Karpas-422 (cell line): ENCODE measurements at regions not wholly inside any gene's neighbourhood (a gene's known extent, or its start where the extent isn't known, plus 50 kb on each side); places are given as distances from the start of the nearest gene placed in this dataset.

Source experiments
- DNase-seq: peaks from one replicate; pipeline ENCODE4 v3.0.0-alpha.2; 2015
- H2AFZ ChIP-seq: fragments of 200-600 bp; sonication (generic); 2 replicates; pipeline ENCODE4 v1.6.1; 2014; ENCODE audit warnings: antibody characterized with exemption, low read length, mixed read lengths
- H3K27ac ChIP-seq: fragments of 200-600 bp; sonication (generic); 2 replicates; pipeline ENCODE4 v1.5.1; 2014; ENCODE audit warnings: mild to moderate bottlenecking, low read length, moderate library complexity
- H3K27me3 ChIP-seq: fragments of 200-600 bp; sonication (generic); 2 replicates; pipeline ENCODE4 v1.6.1; 2014; ENCODE audit warnings: low read length, mixed read lengths
- H3K36me3 ChIP-seq: fragments of 200-600 bp; sonication (generic); 2 replicates; pipeline ENCODE4 v1.6.1; 2014; ENCODE audit warnings: low read length, mixed read lengths; ENCODE audit not compliant: insufficient read depth
- H3K4me1 ChIP-seq: fragments of 200-600 bp; sonication (generic); 2 replicates; pipeline ENCODE4 v1.6.1; 2014; ENCODE audit warnings: mild to moderate bottlenecking, low read length, mixed read lengths
- H3K4me2 ChIP-seq: fragments of 200-600 bp; sonication (generic); 2 replicates; pipeline ENCODE4 v1.6.1; 2014; ENCODE audit warnings: low read length, low read depth, mild to moderate bottlenecking; ENCODE audit not compliant: poor library complexity, severe bottlenecking
- H3K4me3 ChIP-seq: fragments of 200-600 bp; sonication (generic); 2 replicates; pipeline ENCODE4 v1.5.1; 2014; ENCODE audit warnings: mild to moderate bottlenecking, antibody characterized with exemption, low read length, mixed read lengths
- H3K79me2 ChIP-seq: fragments of 200-600 bp; sonication (generic); 2 replicates; pipeline ENCODE4 v1.6.1; 2014; ENCODE audit warnings: mild to moderate bottlenecking, low read length, mixed read lengths
- H3K9ac ChIP-seq: fragments of 200-600 bp; sonication (generic); 2 replicates; pipeline ENCODE4 v1.6.0; 2014; ENCODE audit warnings: low read length
- H3K9me2 ChIP-seq: fragments of 200-600 bp; sonication (generic), shearing (Covaris generic); replicated peaks from 2 replicates; pipeline ENCODE4 v1.6.0; 2014; ENCODE audit warnings: mild to moderate bottlenecking, low read length, moderate library complexity; ENCODE audit not compliant: insufficient read depth
- H3K9me3 ChIP-seq: fragments of 300-700, 200-600 bp; sonication (generic); 2 replicates; pipeline ENCODE4 v1.6.1; 2014; ENCODE audit warnings: low read length, mixed read lengths
- H4K20me1 ChIP-seq: fragments of 200-600 bp; sonication (generic); 2 replicates; pipeline ENCODE4 v1.6.1; 2014; ENCODE audit warnings: mild to moderate bottlenecking, antibody characterized with exemption, low read length, low read depth; ENCODE audit not compliant: insufficient read depth

GRCh38 chr1:10856176-10856683, 59.8 kb upstream of the CASZ1 start:
- Histone ChIP-seq H3K4me1 (no peaks in the 10 kb centered on the region), H3K9ac (no peak overlapping the region), H3K4me2 (no peak overlapping the region), H3K9me3 (no peaks in the 10 kb centered on the region), H2AFZ (no peak overlapping the region), H3K79me2 (no peaks in the 10 kb centered on the region), H3K4me3 (no peak overlapping the region), H4K20me1 (no peaks in the 10 kb centered on the region), H3K27me3 (no peaks in the 10 kb centered on the region), H3K36me3 (no peaks in the 10 kb centered on the region), H3K9me2 (no peaks in the 10 kb centered on the region), H3K27ac (no peak overlapping the region)
- no peak for DNase-seq

GRCh38 chr1:10856863-10857598, 60.6 kb upstream of the CASZ1 start:
- no peaks in the 10 kb centered on the region for H3K9me2 ChIP-seq
- no peaks in the 10 kb centered on the region for H3K27me3 ChIP-seq
- H2AFZ ChIP-seq, result no peak overlapping the region
- H3K4me1 ChIP-seq, result no peaks in the 10 kb centered on the region
- H3K27ac ChIP-seq, result no peak overlapping the region
- H3K4me2 ChIP-seq, result no peak overlapping the region
- no peak overlapping the region for H3K4me3 ChIP-seq
- no peak overlapping the region for H3K9ac ChIP-seq
- no peaks in the 10 kb centered on the region for H3K36me3 ChIP-seq
- no peaks in the 10 kb centered on the region for H4K20me1 ChIP-seq
- H3K9me3 ChIP-seq, result no peaks in the 10 kb centered on the region
- no peaks in the 10 kb centered on the region for H3K79me2 ChIP-seq
- no peak for DNase-seq

- no peak overlapping the region for H3K4me3 ChIP-seq
- H2AFZ ChIP-seq, result no peak overlapping the region
- no peaks in the 10 kb centered on the region for H3K27me3 ChIP-seq
- no peaks in the 10 kb centered on the region for H3K9me2 ChIP-seq
- H3K9ac ChIP-seq, result no peak overlapping the region
- no peaks in the 10 kb centered on the region for H4K20me1 ChIP-seq
- no peaks in the 10 kb centered on the region for H3K36me3 ChIP-seq
- DNase-seq, result no peak
- no peaks in the 10 kb centered on the region for H3K9me3 ChIP-seq
- no peaks in the 10 kb centered on the region for H3K79me2 ChIP-seq
- no peak overlapping the region for H3K4me2 ChIP-seq
- H3K4me1 ChIP-seq, result no peaks in the 10 kb centered on the region
- H3K27ac ChIP-seq, result no peak overlapping the region
These were observed 61.2 kb upstream of the CASZ1 start for GRCh38 chr1:10857687-10858086.

GRCh38 chr1:10860218-10860617, 63.8 kb upstream of the CASZ1 start:
- Histone ChIP-seq H3K36me3 (no peaks in the 10 kb centered on the region), H3K9me3 (no peaks in the 10 kb centered on the region), H3K9ac (no peak overlapping the region), H2AFZ (no peak overlapping the region), H4K20me1 (no peaks in the 10 kb centered on the region), H3K4me3 (no peak overlapping the region), H3K4me2 (no peak overlapping the region), H3K27me3 (no peaks in the 10 kb centered on the region), H3K9me2 (no peaks in the 10 kb centered on the region), H3K4me1 (no peaks in the 10 kb centered on the region), H3K27ac (no peak overlapping the region), H3K79me2 (no peaks in the 10 kb centered on the region)
- no peak for DNase-seq

- H2AFZ ChIP-seq, result no peak overlapping the region
- no peaks in the 10 kb centered on the region for H3K79me2 ChIP-seq
- H3K9ac ChIP-seq, result no peak overlapping the region
- H3K4me2 ChIP-seq, result no peak overlapping the region
- no peak for DNase-seq
- H3K4me1 ChIP-seq, result no peaks in the 10 kb centered on the region
- no peaks in the 10 kb centered on the region for H4K20me1 ChIP-seq
- H3K9me2 ChIP-seq, result no peaks in the 10 kb centered on the region
- no peak overlapping the region for H3K4me3 ChIP-seq
- no peak overlapping the region for H3K27ac ChIP-seq
- H3K9me3 ChIP-seq, result no peaks in the 10 kb centered on the region
- H3K36me3 ChIP-seq, result no peaks in the 10 kb centered on the region
- no peaks in the 10 kb centered on the region for H3K27me3 ChIP-seq
These were observed 64.2 kb upstream of the CASZ1 start for GRCh38 chr1:10860682-10861081.

- H3K27ac ChIP-seq, result no peak overlapping the region
- no peaks in the 10 kb centered on the region for H4K20me1 ChIP-seq
- H3K9ac ChIP-seq, result no peak overlapping the region
- H3K4me2 ChIP-seq, result no peak overlapping the region
- no peaks in the 10 kb centered on the region for H3K9me3 ChIP-seq
- no peaks in the 10 kb centered on the region for H3K27me3 ChIP-seq
- no peak overlapping the region for H2AFZ ChIP-seq
- H3K36me3 ChIP-seq, result no peaks in the 10 kb centered on the region
- no peak for DNase-seq
- H3K4me3 ChIP-seq, result no peak overlapping the region
- H3K9me2 ChIP-seq, result no peaks in the 10 kb centered on the region
- H3K4me1 ChIP-seq, result no peaks in the 10 kb centered on the region
- no peaks in the 10 kb centered on the region for H3K79me2 ChIP-seq
These were observed 65.4 kb upstream of the CASZ1 start for GRCh38 chr1:10861822-10862221.

GRCh38 chr1:10862743-10863335, 66.4 kb upstream of the CASZ1 start:
- H3K4me3 ChIP-seq, result no peak overlapping the region
- H3K27me3 ChIP-seq, result no peaks in the 10 kb centered on the region
- no peaks in the 10 kb centered on the region for H4K20me1 ChIP-seq
- no peaks in the 10 kb centered on the region for H3K36me3 ChIP-seq
- H3K4me1 ChIP-seq, result peaks cover 4% of the 10 kb centered on the region; the same call in 1 of the 2 replicates
- H3K9me2 ChIP-seq, result no peaks in the 10 kb centered on the region
- H3K9me3 ChIP-seq, result no peaks in the 10 kb centered on the region
- no peak for DNase-seq
- no peak overlapping the region for H3K4me2 ChIP-seq
- H2AFZ ChIP-seq, result no peak overlapping the region
- no peak overlapping the region for H3K27ac ChIP-seq
- no peaks in the 10 kb centered on the region for H3K79me2 ChIP-seq
- H3K9ac ChIP-seq, result no peak overlapping the region

- Histone ChIP-seq H3K4me2 (no peak overlapping the region), H2AFZ (no peak overlapping the region), H4K20me1 (no peaks in the 10 kb centered on the region), H3K27me3 (no peaks in the 10 kb centered on the region), H3K79me2 (no peaks in the 10 kb centered on the region), H3K27ac (no peak overlapping the region), H3K36me3 (no peaks in the 10 kb centered on the region), H3K4me1 (peaks cover 4% of the 10 kb centered on the region; the same call in 1 of the 2 replicates), H3K9me2 (no peaks in the 10 kb centered on the region), H3K9me3 (no peaks in the 10 kb centered on the region), H3K9ac (no peak overlapping the region), H3K4me3 (no peak overlapping the region)
- no peak for DNase-seq
These were observed 67.4 kb upstream of the CASZ1 start for GRCh38 chr1:10863886-10864285.
